ENCODE measurements at regions not wholly inside any gene's neighbourhood (a gene's known extent, or its start where the extent isn't known, plus 50 kb on each side); places are given as distances from the start of the nearest gene placed in this dataset.

DNA sequence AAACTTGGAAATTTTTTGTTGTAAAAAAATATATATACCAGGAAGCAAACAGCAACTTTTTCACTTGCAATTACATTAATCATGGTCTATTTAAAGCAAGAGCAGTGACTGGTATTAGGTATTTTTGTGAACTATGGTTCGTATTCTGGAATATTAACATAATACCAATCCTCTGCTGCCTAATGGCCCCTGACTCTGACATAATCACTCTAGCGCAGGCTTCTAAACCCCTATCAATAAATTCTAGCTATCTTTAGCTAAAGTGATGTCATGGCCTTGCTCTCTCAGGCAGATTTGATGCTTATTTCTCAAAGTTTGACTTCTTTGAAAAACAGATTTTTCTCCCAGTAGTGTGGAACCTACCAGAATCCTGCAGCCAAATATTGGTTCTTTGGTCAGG, 808.3 kb downstream of the VGLL3 start:
- TF ChIP-seq, protein P1, sequence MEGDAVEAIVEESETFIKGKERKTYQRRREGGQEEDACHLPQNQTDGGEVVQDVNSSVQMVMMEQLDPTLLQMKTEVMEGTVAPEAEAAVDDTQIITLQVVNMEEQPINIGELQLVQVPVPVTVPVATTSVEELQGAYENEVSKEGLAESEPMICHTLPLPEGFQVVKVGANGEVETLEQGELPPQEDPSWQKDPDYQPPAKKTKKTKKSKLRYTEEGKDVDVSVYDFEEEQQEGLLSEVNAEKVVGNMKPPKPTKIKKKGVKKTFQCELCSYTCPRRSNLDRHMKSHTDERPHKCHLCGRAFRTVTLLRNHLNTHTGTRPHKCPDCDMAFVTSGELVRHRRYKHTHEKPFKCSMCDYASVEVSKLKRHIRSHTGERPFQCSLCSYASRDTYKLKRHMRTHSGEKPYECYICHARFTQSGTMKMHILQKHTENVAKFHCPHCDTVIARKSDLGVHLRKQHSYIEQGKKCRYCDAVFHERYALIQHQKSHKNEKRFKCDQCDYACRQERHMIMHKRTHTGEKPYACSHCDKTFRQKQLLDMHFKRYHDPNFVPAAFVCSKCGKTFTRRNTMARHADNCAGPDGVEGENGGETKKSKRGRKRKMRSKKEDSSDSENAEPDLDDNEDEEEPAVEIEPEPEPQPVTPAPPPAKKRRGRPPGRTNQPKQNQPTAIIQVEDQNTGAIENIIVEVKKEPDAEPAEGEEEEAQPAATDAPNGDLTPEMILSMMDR (IDR thresholded peaks at IDR 0.05): no peak
- TF ChIP-seq POLR2A (IDR thresholded peaks at IDR 0.05) (no peak), EP300 (IDR thresholded peaks at IDR 0.05; ENCODE audit: low read depth) (no peak), POLR2AphosphoS5 (IDR thresholded peaks at IDR 0.05) (no peak)

All from transverse colon (tissue), 4 donors.